ENCODE measurements at regions not wholly inside any gene's neighbourhood (a gene's known extent, or its start where the extent isn't known, plus 50 kb on each side); places are given as distances from the start of the nearest gene placed in this dataset.

DNA sequence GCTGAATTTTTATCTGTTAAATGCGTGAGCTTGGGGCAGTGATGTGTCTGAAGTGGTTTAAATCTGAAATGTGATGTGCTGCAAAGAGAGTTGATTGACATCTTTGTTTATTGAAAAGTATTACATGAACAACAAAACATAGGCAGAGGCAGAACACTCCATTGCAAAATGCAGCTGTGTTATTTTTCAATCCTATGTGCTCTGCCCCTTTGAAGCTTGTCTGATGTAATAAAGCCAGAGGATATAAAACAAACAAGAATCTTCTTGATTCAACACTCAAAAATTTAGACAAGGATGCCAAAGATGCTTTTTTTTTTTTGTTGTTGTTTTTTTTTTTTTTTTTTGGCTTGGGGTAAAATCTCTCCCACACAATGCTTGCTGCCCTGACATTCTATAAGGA is 482.4 kb upstream of the MMS22L start:
- H3K27ac ChIP-seq (ENCODE audit: low read depth, low read length), result no peak overlapping the region
- no peaks in the 10 kb centered on the region for H3K9me3 ChIP-seq (ENCODE audit: insufficient read depth, low read length)
- TF ChIP-seq, protein P1, sequence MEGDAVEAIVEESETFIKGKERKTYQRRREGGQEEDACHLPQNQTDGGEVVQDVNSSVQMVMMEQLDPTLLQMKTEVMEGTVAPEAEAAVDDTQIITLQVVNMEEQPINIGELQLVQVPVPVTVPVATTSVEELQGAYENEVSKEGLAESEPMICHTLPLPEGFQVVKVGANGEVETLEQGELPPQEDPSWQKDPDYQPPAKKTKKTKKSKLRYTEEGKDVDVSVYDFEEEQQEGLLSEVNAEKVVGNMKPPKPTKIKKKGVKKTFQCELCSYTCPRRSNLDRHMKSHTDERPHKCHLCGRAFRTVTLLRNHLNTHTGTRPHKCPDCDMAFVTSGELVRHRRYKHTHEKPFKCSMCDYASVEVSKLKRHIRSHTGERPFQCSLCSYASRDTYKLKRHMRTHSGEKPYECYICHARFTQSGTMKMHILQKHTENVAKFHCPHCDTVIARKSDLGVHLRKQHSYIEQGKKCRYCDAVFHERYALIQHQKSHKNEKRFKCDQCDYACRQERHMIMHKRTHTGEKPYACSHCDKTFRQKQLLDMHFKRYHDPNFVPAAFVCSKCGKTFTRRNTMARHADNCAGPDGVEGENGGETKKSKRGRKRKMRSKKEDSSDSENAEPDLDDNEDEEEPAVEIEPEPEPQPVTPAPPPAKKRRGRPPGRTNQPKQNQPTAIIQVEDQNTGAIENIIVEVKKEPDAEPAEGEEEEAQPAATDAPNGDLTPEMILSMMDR (IDR thresholded peaks at IDR 0.05; ENCODE audit: insufficient read depth, low read length, poor library complexity, severe bottlenecking), result no peak
- TF ChIP-seq EZH2phosphoT487 (conservative IDR thresholded peaks at IDR 0.05; ENCODE audit: low read length), result no peak
- H3F3A ChIP-seq (ENCODE audit: insufficient read depth), result no peaks in the 10 kb centered on the region
- no peaks in the 10 kb centered on the region for H3K9me2 ChIP-seq (replicated peaks; ENCODE audit: insufficient read depth, low read length)
- no peak overlapping the region for H3K9ac ChIP-seq (ENCODE audit: low read length)
- H3K36me3 ChIP-seq (ENCODE audit: low read length), result no peaks in the 10 kb centered on the region
- H3K27me3 ChIP-seq (ENCODE audit: low read length), result no peaks in the 10 kb centered on the region
- H3K79me2 ChIP-seq (ENCODE audit: insufficient read depth, low read length), result no peaks in the 10 kb centered on the region
- H2AFZ ChIP-seq (ENCODE audit: low read depth, low read length, severe bottlenecking), result no peak overlapping the region
- H3K4me2 ChIP-seq (ENCODE audit: low read depth, low read length, poor library complexity, severe bottlenecking), result no peak overlapping the region
- no peak overlapping the region for H3K4me3 ChIP-seq (ENCODE audit: insufficient read depth, low read length, poor library complexity, severe bottlenecking)
- no peaks in the 10 kb centered on the region for H4K20me1 ChIP-seq (ENCODE audit: low read depth, low read length)

DNA sequence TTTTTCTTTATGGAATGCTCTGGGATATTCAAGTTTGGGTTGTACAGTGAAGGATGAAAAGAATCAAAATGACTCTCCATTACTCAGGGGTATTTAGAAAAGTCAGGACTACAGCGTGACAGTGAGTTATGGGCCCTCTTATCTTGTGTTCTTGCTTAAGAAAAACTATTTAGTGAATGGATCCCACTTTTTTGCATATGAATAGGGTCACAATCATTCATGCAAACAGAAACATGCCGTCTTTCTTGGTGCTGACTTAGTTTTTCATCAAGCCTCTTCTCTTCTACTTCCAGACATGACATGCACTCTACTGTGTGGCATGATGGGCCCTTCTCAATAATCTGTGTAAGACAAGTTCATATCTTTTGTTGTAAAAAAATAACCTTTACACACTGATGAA is 488.4 kb upstream of the MMS22L start:
- H3K27ac ChIP-seq (ENCODE audit: low read depth, low read length), result no peak overlapping the region
- H3K9me2 ChIP-seq (replicated peaks; ENCODE audit: insufficient read depth, low read length), result no peaks in the 10 kb centered on the region
- no peaks in the 10 kb centered on the region for H3F3A ChIP-seq (ENCODE audit: insufficient read depth)
- H3K4me3 ChIP-seq (ENCODE audit: insufficient read depth, low read length, poor library complexity, severe bottlenecking), result no peak overlapping the region
- H3K9ac ChIP-seq (ENCODE audit: low read length), result no peak overlapping the region
- H3K4me2 ChIP-seq (ENCODE audit: low read depth, low read length, poor library complexity, severe bottlenecking), result no peak overlapping the region
- H2AFZ ChIP-seq (ENCODE audit: low read depth, low read length, severe bottlenecking), result no peak overlapping the region
- no peaks in the 10 kb centered on the region for H4K20me1 ChIP-seq (ENCODE audit: low read depth, low read length)
- TF ChIP-seq, protein P1 (IDR thresholded peaks at IDR 0.05; ENCODE audit: insufficient read depth, low read length, poor library complexity, severe bottlenecking), result no peak
- no peak for TF ChIP-seq EZH2phosphoT487 (conservative IDR thresholded peaks at IDR 0.05; ENCODE audit: low read length)
- no peaks in the 10 kb centered on the region for H3K27me3 ChIP-seq (ENCODE audit: low read length)
- H3K9me3 ChIP-seq (ENCODE audit: insufficient read depth, low read length), result no peaks in the 10 kb centered on the region
- no peaks in the 10 kb centered on the region for H3K36me3 ChIP-seq (ENCODE audit: low read length)
- no peaks in the 10 kb centered on the region for H3K79me2 ChIP-seq (ENCODE audit: insufficient read depth, low read length)

DNA sequence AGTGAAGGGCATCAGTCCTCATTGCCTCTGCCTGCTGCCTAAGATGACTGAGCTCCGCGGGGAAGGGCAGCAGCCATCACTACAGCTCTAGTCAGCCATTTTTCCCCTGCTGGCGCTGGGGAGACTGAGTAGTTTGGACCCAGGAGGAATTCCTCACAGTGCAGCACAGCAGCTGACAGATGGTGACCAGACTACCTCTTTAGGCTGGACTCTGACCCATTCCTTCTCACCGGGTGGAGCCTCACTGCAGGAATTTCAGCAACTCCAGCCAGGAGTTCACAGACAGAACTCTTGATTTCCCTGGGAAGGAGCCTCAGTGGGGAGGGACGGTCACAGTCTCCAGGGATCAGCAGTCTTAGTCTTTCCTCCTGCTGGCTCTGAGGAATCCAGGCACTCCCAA is 492.0 kb upstream of the MMS22L start:
- no peaks in the 10 kb centered on the region for H3K27me3 ChIP-seq (ENCODE audit: low read length)
- no peak overlapping the region for H2AFZ ChIP-seq (ENCODE audit: low read depth, low read length, severe bottlenecking)
- no peaks in the 10 kb centered on the region for H3K36me3 ChIP-seq (ENCODE audit: low read length)
- H3K9me3 ChIP-seq (ENCODE audit: insufficient read depth, low read length), result no peaks in the 10 kb centered on the region
- H3F3A ChIP-seq (ENCODE audit: insufficient read depth), result no peaks in the 10 kb centered on the region
- H3K9ac ChIP-seq (ENCODE audit: low read length), result no peak overlapping the region
- no peak overlapping the region for H3K4me2 ChIP-seq (ENCODE audit: low read depth, low read length, poor library complexity, severe bottlenecking)
- H3K9me2 ChIP-seq (replicated peaks; ENCODE audit: insufficient read depth, low read length), result no peaks in the 10 kb centered on the region
- no peak overlapping the region for H3K4me3 ChIP-seq (ENCODE audit: insufficient read depth, low read length, poor library complexity, severe bottlenecking)
- H3K79me2 ChIP-seq (ENCODE audit: insufficient read depth, low read length), result no peaks in the 10 kb centered on the region
- no peaks in the 10 kb centered on the region for H4K20me1 ChIP-seq (ENCODE audit: low read depth, low read length)
- no peak overlapping the region for H3K27ac ChIP-seq (ENCODE audit: low read depth, low read length)
- TF ChIP-seq EZH2phosphoT487 (conservative IDR thresholded peaks at IDR 0.05; ENCODE audit: low read length), result no peak
- TF ChIP-seq, protein P1 (IDR thresholded peaks at IDR 0.05; ENCODE audit: insufficient read depth, low read length, poor library complexity, severe bottlenecking), result no peak
